ENCODE measurements at regions not wholly inside any gene's neighbourhood (a gene's known extent, or its start where the extent isn't known, plus 50 kb on each side); places are given as distances from the start of the nearest gene placed in this dataset.
"Not testable (repeated sequence)": the region's sequence is repeated elsewhere in the genome, so short reads cannot be mapped to it uniquely, and the experiment has no call there.

DNA sequence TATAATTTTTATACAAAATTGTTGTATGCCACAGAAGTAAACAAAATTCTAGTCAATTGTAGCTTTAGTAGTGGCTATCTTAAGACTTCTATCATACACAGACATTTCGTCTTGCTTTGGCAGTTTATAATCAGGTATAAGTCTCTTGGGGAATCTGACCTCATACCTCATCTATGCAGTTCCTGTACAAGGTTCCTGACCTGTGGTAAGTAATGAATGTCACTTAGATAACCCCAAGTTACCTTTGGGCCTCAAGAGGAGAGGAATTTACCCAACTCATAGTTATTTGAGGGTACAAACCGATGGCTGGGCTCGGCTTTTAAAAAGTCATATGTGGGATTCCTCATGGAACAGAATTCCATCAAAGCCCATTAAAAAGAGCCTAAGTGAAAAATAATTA lies 58.8 kb upstream of the UNC93A start:
- TF ChIP-seq POLR2A (IDR thresholded peaks at IDR 0.05; ENCODE audit: low read depth) (no peak), EP300 (IDR thresholded peaks at IDR 0.05) (no peak)

DNA sequence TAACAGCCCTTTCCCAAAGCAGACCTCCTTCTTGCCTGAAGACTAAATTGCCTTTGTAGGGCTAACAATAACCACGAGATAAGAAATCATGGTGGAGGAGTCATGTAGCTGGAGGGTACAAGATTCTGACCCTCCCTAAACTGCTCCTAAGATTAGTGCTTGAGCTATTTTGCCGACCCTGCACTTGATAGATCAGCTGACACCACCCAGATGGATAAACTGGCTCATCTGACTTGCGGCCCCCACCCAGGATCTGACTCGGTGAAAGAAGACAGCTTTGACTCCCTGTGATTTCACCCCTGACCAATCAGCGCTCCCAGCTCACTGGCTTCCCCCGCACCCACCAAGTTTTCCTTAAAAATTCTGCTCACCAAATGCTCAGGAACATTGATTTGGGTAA lies 57.6 kb upstream of the UNC93A start:
- TF ChIP-seq POLR2AphosphoS5 (IDR thresholded peaks at IDR 0.05) = no peak
- TF ChIP-seq, protein P1, sequence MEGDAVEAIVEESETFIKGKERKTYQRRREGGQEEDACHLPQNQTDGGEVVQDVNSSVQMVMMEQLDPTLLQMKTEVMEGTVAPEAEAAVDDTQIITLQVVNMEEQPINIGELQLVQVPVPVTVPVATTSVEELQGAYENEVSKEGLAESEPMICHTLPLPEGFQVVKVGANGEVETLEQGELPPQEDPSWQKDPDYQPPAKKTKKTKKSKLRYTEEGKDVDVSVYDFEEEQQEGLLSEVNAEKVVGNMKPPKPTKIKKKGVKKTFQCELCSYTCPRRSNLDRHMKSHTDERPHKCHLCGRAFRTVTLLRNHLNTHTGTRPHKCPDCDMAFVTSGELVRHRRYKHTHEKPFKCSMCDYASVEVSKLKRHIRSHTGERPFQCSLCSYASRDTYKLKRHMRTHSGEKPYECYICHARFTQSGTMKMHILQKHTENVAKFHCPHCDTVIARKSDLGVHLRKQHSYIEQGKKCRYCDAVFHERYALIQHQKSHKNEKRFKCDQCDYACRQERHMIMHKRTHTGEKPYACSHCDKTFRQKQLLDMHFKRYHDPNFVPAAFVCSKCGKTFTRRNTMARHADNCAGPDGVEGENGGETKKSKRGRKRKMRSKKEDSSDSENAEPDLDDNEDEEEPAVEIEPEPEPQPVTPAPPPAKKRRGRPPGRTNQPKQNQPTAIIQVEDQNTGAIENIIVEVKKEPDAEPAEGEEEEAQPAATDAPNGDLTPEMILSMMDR (IDR thresholded peaks at IDR 0.05) = no peak
- no peak for TF ChIP-seq EP300 (IDR thresholded peaks at IDR 0.05)
- TF ChIP-seq POLR2A (IDR thresholded peaks at IDR 0.05; ENCODE audit: low read depth) = no peak
- Histone ChIP-seq H3K4me3 (no peak overlapping the region), H3K4me1 (no peaks in the 10 kb centered on the region), H3K36me3 (no peaks in the 10 kb centered on the region), H3K9me3 (no peaks in the 10 kb centered on the region), H3K27me3 (peaks cover 0 to 22% (median 0%) of the 10 kb centered on the region in 4 donors), H3K27ac (replicated peaks in 1 of 4) (no peak overlapping the region)
- WGBS = 48% methylated on average over 5 of the region's 6 CpGs
- DNase-seq (ENCODE audit: extremely low spot score) = no peak
- intact Hi-C loops (cut with DNase I) = no loop called here

More for the DNA sequence above, 58.8 kb upstream of the UNC93A start:
- intact Hi-C loops (cut with DNase I) = no loop called here
- Histone ChIP-seq H3K4me1 (no peaks in the 10 kb centered on the region), H3K4me3 (no peak overlapping the region), H3K27me3 (peaks cover 0 to 25% (median 0%) of the 10 kb centered on the region in 4 donors), H3K27ac (replicated peaks in 1 of 4) (no peak overlapping the region), H3K9me3 (no peaks in the 10 kb centered on the region), H3K36me3 (no peaks in the 10 kb centered on the region)
- WGBS = 75% methylated on average over 3 of the region's 3 CpGs
- no peak for DNase-seq (ENCODE audit: extremely low spot score)

DNA sequence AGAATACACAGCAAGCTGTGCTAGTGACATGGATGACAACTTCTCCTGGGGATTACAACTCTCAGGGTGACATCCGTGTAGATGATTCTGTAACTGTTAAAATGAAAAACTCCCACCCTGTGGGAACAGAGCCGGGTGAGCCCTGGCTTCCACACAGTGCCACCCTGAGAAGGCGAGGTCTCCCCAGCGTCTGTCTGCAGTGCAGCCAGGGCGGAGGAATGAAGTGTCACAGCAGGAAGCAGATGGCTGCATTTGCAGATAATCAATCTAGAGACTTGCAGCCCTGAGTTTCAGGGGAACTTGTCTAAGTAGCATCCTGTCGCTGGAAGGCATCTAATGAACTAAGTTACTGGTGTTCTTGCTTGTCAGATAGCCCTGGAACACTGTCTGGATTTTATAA lies 56.5 kb upstream of the UNC93A start:
- intact Hi-C loops (cut with DNase I); H3K4me3 ChIP-seq; H3K9me3 ChIP-seq; H3K4me1 ChIP-seq; DNase-seq (ENCODE audit: extremely low spot score); H3K36me3 ChIP-seq; H3K27ac ChIP-seq (replicated peaks in 1 of 4): not testable (repeated sequence)
- peaks cover 0 to 22% (median 0%) of the 10 kb centered on the region in 4 donors for H3K27me3 ChIP-seq
- 53% methylated on average over 4 of the region's 6 CpGs for WGBS

DNA sequence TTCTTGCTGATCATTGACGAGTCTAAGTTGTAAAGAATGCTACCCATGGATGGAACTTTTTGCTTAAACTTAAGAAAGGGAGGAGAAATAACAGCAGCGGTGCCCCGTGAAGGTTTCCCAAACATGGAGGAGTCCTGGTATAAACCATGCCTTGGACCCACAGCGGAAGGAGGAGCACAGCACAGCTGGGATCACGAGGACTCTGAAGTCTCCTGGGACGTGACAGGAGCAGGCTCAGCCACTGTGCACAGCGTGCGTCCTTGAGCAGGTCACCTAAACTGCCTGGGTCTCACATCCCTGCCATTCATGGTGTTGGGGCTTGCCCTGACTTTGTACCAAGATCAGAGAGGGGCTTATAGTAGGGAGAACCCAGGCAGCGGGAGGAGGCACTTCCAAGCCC lies 56.1 kb upstream of the UNC93A start:
- H3K36me3 ChIP-seq = no peaks in the 10 kb centered on the region
- 70% methylated on average over 8 of the region's 9 CpGs for WGBS
- H3K4me1 ChIP-seq = no peaks in the 10 kb centered on the region
- H3K9me3 ChIP-seq = no peaks in the 10 kb centered on the region
- H3K27me3 ChIP-seq = peaks cover 0 to 22% (median 0%) of the 10 kb centered on the region in 4 donors
- no peak for DNase-seq (ENCODE audit: extremely low spot score)
- no peak overlapping the region for H3K27ac ChIP-seq (replicated peaks in 1 of 4)
- no peak for TF ChIP-seq POLR2AphosphoS5 (IDR thresholded peaks at IDR 0.05)
- no peak for TF ChIP-seq EP300 (IDR thresholded peaks at IDR 0.05)
- TF ChIP-seq, protein P1 (IDR thresholded peaks at IDR 0.05) = no peak
- no peak for TF ChIP-seq POLR2A (IDR thresholded peaks at IDR 0.05; ENCODE audit: low read depth)
- no peak overlapping the region for H3K4me3 ChIP-seq
- intact Hi-C loops (cut with DNase I) = no loop called here

DNA sequence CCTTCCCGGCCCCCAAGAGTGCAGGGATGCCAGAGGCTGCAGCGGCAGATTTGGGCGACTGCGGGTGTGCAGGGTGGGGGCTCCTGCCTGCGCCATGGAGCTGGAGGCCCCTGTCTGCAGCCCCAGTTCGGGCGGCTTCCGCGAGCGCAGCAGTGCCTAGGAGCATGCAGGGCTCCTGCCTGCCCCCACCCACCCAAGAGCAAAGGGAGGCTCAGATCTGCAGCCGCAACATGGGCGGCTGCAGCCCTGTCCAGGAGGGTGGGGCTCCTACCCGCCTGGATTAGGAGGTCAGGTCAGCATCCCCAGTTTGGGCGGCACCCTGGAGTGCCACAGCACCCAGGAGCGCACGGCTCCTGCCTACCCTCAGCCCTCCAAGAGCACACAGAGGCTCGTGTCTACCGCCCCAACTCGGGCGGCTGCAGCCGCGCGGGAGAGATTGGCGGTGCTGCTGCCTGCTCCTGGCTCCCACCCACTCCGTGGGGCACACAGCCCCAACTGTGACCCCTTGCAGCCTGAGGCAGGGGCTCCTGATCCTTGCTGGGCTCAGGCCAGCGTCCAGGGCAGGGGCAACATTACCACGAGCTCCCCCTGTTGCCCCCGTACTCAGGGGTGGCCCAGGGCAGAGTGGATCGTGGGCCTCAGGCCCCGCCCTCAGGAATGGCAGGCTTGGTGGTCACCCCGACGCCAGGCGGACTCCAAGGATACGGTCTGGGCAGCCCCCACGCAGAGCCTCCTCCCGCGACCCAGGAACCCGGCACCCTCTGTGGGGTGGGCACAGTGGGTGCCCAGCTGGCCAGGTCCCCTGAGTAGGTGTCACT lies 55.5 kb upstream of the UNC93A start:
- Histone ChIP-seq H3K27me3 (peaks cover 0 to 22% (median 0%) of the 10 kb centered on the region in 4 donors), H3K36me3 (no peaks in the 10 kb centered on the region), H3K9me3 (no peaks in the 10 kb centered on the region), H3K27ac (replicated peaks in 1 of 4) (no peak overlapping the region), H3K4me3 (no peak overlapping the region), H3K4me1 (no peaks in the 10 kb centered on the region)
- no CpG with 5 or more reads among the region's 38 CpGs for WGBS
- intact Hi-C loops (cut with DNase I) = no loop called here
- no peak for DNase-seq (ENCODE audit: extremely low spot score)
- TF ChIP-seq, protein P1 (IDR thresholded peaks at IDR 0.05) = no peak
- TF ChIP-seq EP300 (IDR thresholded peaks at IDR 0.05) (no peak), POLR2A (IDR thresholded peaks at IDR 0.05; ENCODE audit: low read depth) (no peak), POLR2AphosphoS5 (IDR thresholded peaks at IDR 0.05) (no peak)

DNA sequence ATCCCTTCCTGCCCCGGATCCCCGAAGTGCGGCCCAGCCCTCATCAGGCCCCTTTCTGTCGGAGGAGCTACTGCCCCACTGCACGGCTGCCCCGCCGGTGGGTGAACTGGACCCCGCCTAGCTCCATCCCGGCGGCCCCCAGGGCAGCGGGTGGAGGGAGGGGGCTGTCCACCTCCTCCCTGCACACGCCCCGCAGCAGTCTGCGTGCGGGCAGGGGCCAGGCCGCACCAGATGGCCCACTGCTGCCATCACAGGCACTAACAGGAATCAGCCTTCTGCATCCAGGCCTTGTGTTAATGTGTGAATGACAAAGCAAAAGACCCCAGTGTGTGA lies 54.9 kb upstream of the UNC93A start:
- Histone ChIP-seq H3K36me3 (no peaks in the 10 kb centered on the region), H3K4me1 (no peaks in the 10 kb centered on the region), H3K9me3 (no peaks in the 10 kb centered on the region), H3K27me3 (peaks cover 0 to 22% (median 0%) of the 10 kb centered on the region in 4 donors), H3K27ac (replicated peaks in 1 of 4) (no peak overlapping the region), H3K4me3 (no peak overlapping the region)
- no peak for DNase-seq (ENCODE audit: extremely low spot score)
- TF ChIP-seq, protein P1 (IDR thresholded peaks at IDR 0.05) = no peak
- intact Hi-C loops (cut with DNase I) = no loop called here
- WGBS = 80% methylated on average over 4 of the region's 16 CpGs

Data from esophagus muscularis mucosa (tissue), 4 donors.